Kidney epithelial cell (primary cell): ENCODE measurements at regions not wholly inside any gene's neighbourhood (a gene's known extent, or its start where the extent isn't known, plus 50 kb on each side); places are given as distances from the start of the nearest gene placed in this dataset.

Source experiments
- DNase-seq: peaks from one replicate; pipeline ENCODE4 v3.0.0-alpha.2; 2010; ENCODE audit warnings: low read depth
- H3K27me3 ChIP-seq: 2 replicates; pipeline ENCODE4 v1.6.0; 2011; ENCODE audit warnings: low read length; ENCODE audit not compliant: control insufficient read depth, insufficient read depth
- H3K36me3 ChIP-seq: 2 replicates; pipeline ENCODE4 v1.5.1; 2011; ENCODE audit warnings: low read length; ENCODE audit not compliant: control insufficient read depth, insufficient read depth
- H3K4me3 ChIP-seq: 2 replicates; pipeline ENCODE4 v1.5.1; 2011; ENCODE audit warnings: low read depth, mild to moderate bottlenecking, control low read depth, low read length
- TF ChIP-seq, protein P1 (sequence below): IDR thresholded peaks from 2 replicates; pipeline ENCODE4 v1.5.1; 2011; ENCODE audit warnings: mild to moderate bottlenecking, moderate library complexity, low read length, control low read depth, inconsistent platforms; ENCODE audit not compliant: insufficient read depth, poor library complexity, severe bottlenecking

DNA sequence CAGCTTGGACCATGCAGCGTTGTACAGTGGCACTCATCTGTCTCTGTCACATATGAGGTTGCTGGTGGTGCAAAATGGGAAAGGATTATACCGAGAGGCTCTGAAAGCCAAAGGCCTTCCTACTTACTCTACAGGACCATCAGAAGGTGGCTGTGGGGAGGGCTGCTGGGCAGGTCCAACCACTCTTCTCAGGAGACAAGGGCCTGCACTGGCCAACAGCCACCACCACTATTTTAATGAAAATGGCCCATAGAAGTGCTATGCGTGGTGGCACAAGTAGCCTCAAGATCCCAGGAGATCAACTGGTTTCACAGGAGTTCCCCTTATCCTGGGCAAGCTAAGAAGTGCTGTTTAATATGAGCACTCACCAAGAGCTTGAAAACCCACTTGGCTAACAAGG, 52.3 kb downstream of the MRPL57 start:
- Histone ChIP-seq H3K4me3 (no peak overlapping the region), H3K27me3 (no peaks in the 10 kb centered on the region), H3K36me3 (no peaks in the 10 kb centered on the region)
- DNase-seq = no peak
- TF ChIP-seq, protein P1, sequence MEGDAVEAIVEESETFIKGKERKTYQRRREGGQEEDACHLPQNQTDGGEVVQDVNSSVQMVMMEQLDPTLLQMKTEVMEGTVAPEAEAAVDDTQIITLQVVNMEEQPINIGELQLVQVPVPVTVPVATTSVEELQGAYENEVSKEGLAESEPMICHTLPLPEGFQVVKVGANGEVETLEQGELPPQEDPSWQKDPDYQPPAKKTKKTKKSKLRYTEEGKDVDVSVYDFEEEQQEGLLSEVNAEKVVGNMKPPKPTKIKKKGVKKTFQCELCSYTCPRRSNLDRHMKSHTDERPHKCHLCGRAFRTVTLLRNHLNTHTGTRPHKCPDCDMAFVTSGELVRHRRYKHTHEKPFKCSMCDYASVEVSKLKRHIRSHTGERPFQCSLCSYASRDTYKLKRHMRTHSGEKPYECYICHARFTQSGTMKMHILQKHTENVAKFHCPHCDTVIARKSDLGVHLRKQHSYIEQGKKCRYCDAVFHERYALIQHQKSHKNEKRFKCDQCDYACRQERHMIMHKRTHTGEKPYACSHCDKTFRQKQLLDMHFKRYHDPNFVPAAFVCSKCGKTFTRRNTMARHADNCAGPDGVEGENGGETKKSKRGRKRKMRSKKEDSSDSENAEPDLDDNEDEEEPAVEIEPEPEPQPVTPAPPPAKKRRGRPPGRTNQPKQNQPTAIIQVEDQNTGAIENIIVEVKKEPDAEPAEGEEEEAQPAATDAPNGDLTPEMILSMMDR = no peak

DNA sequence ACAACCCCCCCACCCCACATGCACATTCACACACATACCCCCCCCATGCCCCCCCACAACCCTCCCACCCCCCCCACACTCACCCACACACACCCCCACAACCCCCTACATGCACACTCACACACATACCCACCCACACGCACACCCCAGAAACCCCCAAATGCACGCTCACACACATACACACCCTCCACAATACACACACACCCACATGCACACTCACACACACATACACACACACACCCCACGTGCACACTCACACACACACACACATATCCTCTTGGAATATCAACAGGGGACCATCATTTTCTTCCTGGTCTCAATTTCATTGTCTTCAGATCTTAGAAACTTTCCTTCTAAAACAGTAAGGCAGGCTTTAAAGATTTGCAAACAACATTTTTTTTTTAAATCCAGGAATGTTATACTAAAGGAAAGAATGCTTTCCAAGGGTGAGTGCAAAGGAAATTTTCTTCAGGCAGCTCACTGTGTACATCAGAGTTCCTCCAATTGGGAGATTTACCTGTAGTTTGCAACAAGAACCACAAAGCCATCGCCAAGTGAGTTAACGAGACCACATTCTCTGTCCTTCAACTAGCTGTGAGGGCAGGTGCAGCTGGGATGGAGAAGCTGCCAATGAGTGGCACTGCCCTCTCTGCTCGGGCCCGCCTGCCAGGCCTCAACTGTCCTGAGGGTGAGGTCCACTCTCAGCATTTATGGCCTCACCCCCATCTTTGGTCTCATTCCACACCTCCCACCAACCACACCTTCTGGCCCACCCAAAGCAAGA, 53.0 kb downstream of the MRPL57 start:
- Histone ChIP-seq H3K4me3 (no peak overlapping the region), H3K27me3 (no peaks in the 10 kb centered on the region), H3K36me3 (no peaks in the 10 kb centered on the region)
- DNase-seq = no peak
- TF ChIP-seq, protein P1 = no peak

DNA sequence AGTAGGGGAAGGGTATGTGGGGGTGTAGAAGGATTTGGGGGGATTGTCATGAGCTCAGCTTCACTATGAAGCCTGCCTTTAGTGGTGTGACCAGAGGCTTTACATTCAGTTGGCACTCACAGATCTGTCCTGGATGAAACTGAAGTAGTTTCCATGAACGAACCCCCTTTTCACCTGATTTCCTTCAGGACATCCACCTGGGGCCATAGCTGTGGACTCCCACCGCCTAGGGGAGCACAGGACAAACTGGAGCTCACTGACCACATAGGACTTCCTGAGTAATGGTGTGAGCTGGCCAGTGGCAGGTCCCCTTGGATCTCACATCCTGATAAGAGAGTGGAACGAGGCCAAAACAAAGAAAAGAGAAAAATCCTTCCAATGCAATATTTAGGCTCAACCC, 54.1 kb downstream of the MRPL57 start:
- TF ChIP-seq, protein P1 = no peak
- no peak overlapping the region for H3K4me3 ChIP-seq
- no peaks in the 10 kb centered on the region for H3K36me3 ChIP-seq
- DNase-seq = no peak
- no peaks in the 10 kb centered on the region for H3K27me3 ChIP-seq

DNA sequence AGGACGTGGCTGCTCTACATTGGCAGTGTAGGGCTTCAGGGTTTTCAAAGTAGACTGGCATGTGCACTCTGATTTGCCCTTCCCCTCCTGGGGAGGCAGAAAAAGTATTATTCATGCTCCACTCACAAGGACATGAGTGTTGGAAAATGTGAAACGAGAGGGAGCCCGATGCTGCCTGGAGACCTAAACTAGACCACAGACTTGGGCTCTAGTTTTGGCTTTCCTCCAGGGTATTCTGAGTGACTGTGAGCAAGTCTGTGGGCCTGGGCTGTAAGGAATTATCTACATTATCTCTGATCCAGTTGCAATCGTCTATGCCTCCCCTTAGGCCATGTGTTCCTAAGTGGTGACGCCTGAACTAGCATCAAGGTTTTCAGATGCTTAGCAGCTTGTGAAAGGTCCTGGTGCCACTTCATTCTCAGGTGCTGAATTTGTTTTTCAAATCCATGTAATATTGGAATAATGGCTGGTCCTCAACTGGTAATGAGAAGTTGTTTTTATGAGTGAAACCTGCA, 55.0 kb downstream of the MRPL57 start:
- no peak overlapping the region for H3K4me3 ChIP-seq
- TF ChIP-seq, protein P1 = no peak
- DNase-seq = no peak
- no peaks in the 10 kb centered on the region for H3K36me3 ChIP-seq
- H3K27me3 ChIP-seq = no peaks in the 10 kb centered on the region

DNA sequence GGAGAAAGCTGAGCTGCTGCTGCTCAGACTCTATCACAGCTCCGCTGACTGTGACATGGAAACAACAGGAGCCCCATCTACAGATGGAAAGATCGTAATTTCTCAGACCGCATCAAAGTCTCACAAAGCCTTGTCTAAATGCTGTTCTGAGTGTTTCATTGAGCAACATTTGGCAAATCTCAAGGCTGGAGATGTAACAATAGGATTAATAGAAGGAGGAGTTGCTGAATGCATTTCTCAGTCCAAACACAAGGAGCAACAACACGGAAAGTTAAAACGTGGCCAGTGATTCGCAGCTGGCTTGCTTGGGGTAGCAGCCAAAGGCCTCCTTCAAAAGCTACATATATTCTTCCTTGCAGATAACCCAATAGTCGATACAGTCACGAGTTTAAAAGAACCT, 55.7 kb downstream of the MRPL57 start:
- DNase-seq = no peak
- no peaks in the 10 kb centered on the region for H3K36me3 ChIP-seq
- TF ChIP-seq, protein P1 = no peak
- H3K27me3 ChIP-seq = no peaks in the 10 kb centered on the region
- no peak overlapping the region for H3K4me3 ChIP-seq

DNA sequence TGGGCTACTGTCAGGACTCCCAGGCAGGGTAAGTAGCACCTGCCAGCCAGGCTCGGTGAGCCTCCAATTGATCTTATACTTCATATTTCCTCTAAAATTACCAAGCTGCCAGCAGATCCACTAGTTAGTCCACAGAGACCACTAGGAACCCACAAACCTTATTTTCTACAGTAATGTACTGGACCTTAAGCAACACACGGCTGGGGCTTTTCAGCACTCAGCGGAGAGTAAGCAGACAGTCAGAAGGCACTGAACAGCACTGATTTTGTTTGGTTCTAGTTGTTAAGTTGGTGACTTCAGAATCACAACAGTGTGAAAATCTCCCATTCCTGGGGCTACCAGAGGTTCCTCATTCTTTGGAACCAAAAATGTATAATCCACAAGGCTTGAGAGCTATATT, 56.1 kb downstream of the MRPL57 start:
- no peaks in the 10 kb centered on the region for H3K27me3 ChIP-seq
- H3K36me3 ChIP-seq = no peaks in the 10 kb centered on the region
- DNase-seq = no peak
- TF ChIP-seq, protein P1 = no peak
- H3K4me3 ChIP-seq = no peak overlapping the region
